IPS-18a (cell line): ENCODE measurements at regions not wholly inside any gene's neighbourhood (a gene's known extent, or its start where the extent isn't known, plus 50 kb on each side); places are given as distances from the start of the nearest gene placed in this dataset.

Experiments
- H3K27ac ChIP-seq: one replicate; pipeline ENCODE4 v1.5.1; 2013; ENCODE audit warnings: low read length
- H3K27me3 ChIP-seq: one replicate; pipeline ENCODE4 v1.6.1; 2013; ENCODE audit warnings: mild to moderate bottlenecking, low read length; ENCODE audit not compliant: control insufficient read depth, insufficient read depth
- H3K36me3 ChIP-seq: one replicate; pipeline ENCODE4 v1.6.1; 2013; ENCODE audit warnings: low read depth, low read length; ENCODE audit not compliant: control insufficient read depth
- H3K4me1 ChIP-seq: one replicate; pipeline ENCODE4 v1.6.1; 2013; ENCODE audit warnings: low read depth, low read length; ENCODE audit not compliant: control insufficient read depth
- H3K4me3 ChIP-seq: one replicate; pipeline ENCODE4 v1.5.1; 2013; ENCODE audit warnings: low read length
- H3K9ac ChIP-seq: one replicate; pipeline ENCODE4 v1.6.1; 2013; ENCODE audit warnings: mild to moderate bottlenecking, low read length, moderate library complexity
- H3K9me3 ChIP-seq: one replicate; pipeline ENCODE4 v1.6.1; 2013; ENCODE audit warnings: low read depth, low read length; ENCODE audit not compliant: control insufficient read depth

DNA sequence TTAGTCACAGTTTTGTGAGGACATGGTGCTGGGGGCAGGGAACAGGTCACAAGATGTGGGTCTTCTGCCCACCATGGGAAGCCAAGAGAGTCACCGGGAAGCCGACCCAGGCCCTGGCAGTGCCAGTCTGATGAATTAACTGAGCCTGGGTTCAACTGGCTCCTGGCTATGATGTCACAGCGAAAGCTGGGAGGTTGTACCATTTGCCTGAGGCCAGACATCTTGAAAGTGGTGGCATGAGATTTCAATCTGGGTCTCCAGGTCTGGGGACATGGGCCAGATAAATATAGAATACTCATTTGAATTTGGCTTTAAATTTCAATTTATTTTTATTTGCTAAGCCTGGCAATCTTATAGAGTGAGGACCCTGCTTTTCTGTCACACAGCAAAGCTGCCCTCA is 280.9 kb downstream of the NSG2 start:
- H3K9ac ChIP-seq: no peak overlapping the region
- no peaks in the 10 kb centered on the region for H3K9me3 ChIP-seq
- no peaks in the 10 kb centered on the region for H3K27me3 ChIP-seq
- H3K36me3 ChIP-seq: no peaks in the 10 kb centered on the region
- no peak overlapping the region for H3K27ac ChIP-seq
- H3K4me1 ChIP-seq: peaks cover 10% of the 10 kb centered on the region
- H3K4me3 ChIP-seq: no peak overlapping the region

GRCh38 chr5:174327317-174327864 is 281.9 kb downstream of the NSG2 start:
- H3K9ac ChIP-seq: no peak overlapping the region
- H3K4me1 ChIP-seq: peaks cover 10% of the 10 kb centered on the region
- H3K4me3 ChIP-seq: no peak overlapping the region
- no peak overlapping the region for H3K27ac ChIP-seq
- no peaks in the 10 kb centered on the region for H3K36me3 ChIP-seq
- no peaks in the 10 kb centered on the region for H3K27me3 ChIP-seq
- H3K9me3 ChIP-seq: no peaks in the 10 kb centered on the region

GRCh38 chr5:174327896-174328295 is 282.4 kb downstream of the NSG2 start:
- H3K36me3 ChIP-seq: no peaks in the 10 kb centered on the region

GRCh38 chr5:174328631-174329299 is 283.3 kb downstream of the NSG2 start:
- Histone ChIP-seq H3K9ac (no peak overlapping the region), H3K4me3 (no peak overlapping the region)

More at GRCh38 chr5:174327896-174328295, 282.4 kb downstream of the NSG2 start:
- Histone ChIP-seq H3K27ac (no peak overlapping the region), H3K9me3 (no peaks in the 10 kb centered on the region), H3K4me3 (no peak overlapping the region), H3K9ac (no peak overlapping the region), H3K4me1 (peaks cover 10% of the 10 kb centered on the region), H3K27me3 (no peaks in the 10 kb centered on the region)

GRCh38 chr5:174329738-174330137 is 284.2 kb downstream of the NSG2 start:
- Histone ChIP-seq H3K36me3 (no peaks in the 10 kb centered on the region), H3K27ac (no peak overlapping the region), H3K9me3 (no peaks in the 10 kb centered on the region), H3K9ac (no peak overlapping the region), H3K4me3 (no peak overlapping the region), H3K4me1 (peaks cover 10% of the 10 kb centered on the region), H3K27me3 (no peaks in the 10 kb centered on the region)

More at GRCh38 chr5:174328631-174329299, 283.3 kb downstream of the NSG2 start:
- no peaks in the 10 kb centered on the region for H3K9me3 ChIP-seq
- no peaks in the 10 kb centered on the region for H3K27me3 ChIP-seq
- H3K4me1 ChIP-seq: peaks cover 10% of the 10 kb centered on the region
- H3K36me3 ChIP-seq: no peaks in the 10 kb centered on the region
- H3K27ac ChIP-seq: no peak overlapping the region

GRCh38 chr5:174335682-174336364 is 290.3 kb downstream of the NSG2 start:
- Histone ChIP-seq H3K9me3 (no peaks in the 10 kb centered on the region), H3K36me3 (no peaks in the 10 kb centered on the region), H3K9ac (no peak overlapping the region), H3K27ac (no peak overlapping the region), H3K4me3 (no peak overlapping the region), H3K27me3 (no peaks in the 10 kb centered on the region), H3K4me1 (no peaks in the 10 kb centered on the region)

DNA sequence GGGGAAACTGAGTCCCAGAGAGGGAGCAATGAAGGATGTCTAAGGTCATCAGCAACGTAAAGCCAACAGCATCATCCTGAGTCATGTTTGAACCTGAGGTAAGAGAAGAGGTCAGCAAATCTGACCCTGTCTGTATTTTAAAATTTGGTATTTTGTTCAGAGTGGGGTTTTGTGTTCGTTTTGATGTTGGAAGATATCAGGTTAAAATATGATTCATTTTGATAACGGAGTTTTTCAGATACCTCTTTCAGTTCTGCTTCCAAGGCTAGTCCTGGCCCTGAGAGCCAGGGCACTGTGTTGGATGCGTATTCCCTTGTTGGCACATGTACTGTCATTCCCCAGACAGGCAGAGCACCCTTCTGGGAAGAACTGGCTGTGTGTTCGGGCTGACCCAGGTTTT is 291.0 kb downstream of the NSG2 start:
- Histone ChIP-seq H3K9me3 (no peaks in the 10 kb centered on the region), H3K27ac (no peak overlapping the region), H3K4me3 (no peak overlapping the region), H3K36me3 (no peaks in the 10 kb centered on the region), H3K27me3 (no peaks in the 10 kb centered on the region), H3K4me1 (no peaks in the 10 kb centered on the region), H3K9ac (no peak overlapping the region)

GRCh38 chr5:174337276-174338184 is 292.0 kb downstream of the NSG2 start:
- no peak overlapping the region for H3K9ac ChIP-seq
- H3K27me3 ChIP-seq: no peaks in the 10 kb centered on the region
- H3K36me3 ChIP-seq: no peaks in the 10 kb centered on the region
- no peak overlapping the region for H3K27ac ChIP-seq
- no peaks in the 10 kb centered on the region for H3K9me3 ChIP-seq
- no peaks in the 10 kb centered on the region for H3K4me1 ChIP-seq
- no peak overlapping the region for H3K4me3 ChIP-seq

DNA sequence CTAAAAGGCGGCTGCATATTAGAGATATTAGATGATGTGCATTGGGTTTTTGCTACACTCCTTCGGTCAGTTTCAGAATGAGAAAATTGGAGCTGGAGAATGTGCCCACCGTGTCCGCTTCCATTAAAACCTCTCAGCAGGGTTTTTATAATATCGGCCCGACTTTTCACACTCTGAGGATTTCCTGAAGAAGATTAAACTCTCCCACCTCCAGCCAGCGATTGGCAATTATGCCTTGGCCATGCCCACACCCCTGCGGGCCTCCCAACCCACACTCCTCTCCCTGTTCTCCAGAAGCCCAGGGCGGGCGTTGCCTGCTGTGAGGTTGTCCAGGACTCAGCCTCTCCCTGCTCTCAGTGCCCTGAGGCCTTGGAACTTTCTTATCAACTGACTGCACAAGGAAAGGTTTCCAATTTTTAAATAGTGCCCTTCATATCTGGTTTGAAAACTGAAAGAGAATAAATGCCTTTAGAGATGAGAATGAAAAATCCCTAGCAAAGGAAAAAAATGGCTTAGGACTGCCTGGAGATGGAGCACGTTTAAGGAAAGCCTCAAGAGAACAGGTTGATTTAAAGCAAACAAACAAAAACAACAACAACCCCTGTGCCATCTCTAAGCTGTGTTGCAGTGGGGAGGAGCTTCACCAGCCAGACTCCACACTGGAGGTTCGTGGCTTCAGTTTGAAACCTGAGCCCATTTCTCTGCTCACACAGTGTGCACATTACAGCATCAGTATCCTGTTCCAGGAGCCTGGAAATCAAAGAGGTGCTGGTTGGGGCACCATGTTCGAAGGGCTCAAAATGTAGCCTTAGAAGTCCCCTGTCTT is 292.9 kb downstream of the NSG2 start:
- Histone ChIP-seq H3K4me3 (no peak overlapping the region), H3K4me1 (no peaks in the 10 kb centered on the region), H3K9ac (no peak overlapping the region), H3K27me3 (no peaks in the 10 kb centered on the region), H3K36me3 (no peaks in the 10 kb centered on the region), H3K9me3 (no peaks in the 10 kb centered on the region), H3K27ac (no peak overlapping the region)

DNA sequence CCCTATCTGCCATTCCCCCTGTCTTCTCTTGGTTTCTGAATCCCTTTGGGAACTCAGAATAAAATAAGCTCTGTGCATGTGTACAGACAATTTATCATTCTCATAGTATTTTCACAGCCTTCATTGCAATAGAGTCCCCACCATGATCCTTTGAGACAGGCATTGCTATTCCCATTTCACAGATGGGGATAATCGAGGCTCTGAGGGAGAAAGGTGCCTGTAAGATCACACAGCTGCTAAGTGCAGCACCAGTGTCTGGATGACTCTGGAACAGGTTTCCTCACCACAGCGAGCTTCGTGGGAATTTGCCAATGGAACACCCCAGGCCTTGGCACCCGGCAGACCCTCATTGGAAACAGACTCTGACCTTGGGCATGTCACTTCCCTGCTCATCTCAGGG is 293.6 kb downstream of the NSG2 start:
- Histone ChIP-seq H3K27me3 (no peaks in the 10 kb centered on the region), H3K4me1 (no peaks in the 10 kb centered on the region)

GRCh38 chr5:174340226-174340625 is 294.7 kb downstream of the NSG2 start:
- H3K4me1 ChIP-seq: no peaks in the 10 kb centered on the region
- H3K27me3 ChIP-seq: no peaks in the 10 kb centered on the region
- no peaks in the 10 kb centered on the region for H3K36me3 ChIP-seq

More for the DNA sequence above, 293.6 kb downstream of the NSG2 start:
- Histone ChIP-seq H3K36me3 (no peaks in the 10 kb centered on the region), H3K9ac (no peak overlapping the region), H3K9me3 (no peaks in the 10 kb centered on the region), H3K27ac (no peak overlapping the region), H3K4me3 (no peak overlapping the region)

More at GRCh38 chr5:174340226-174340625, 294.7 kb downstream of the NSG2 start:
- H3K27ac ChIP-seq: no peak overlapping the region
- no peaks in the 10 kb centered on the region for H3K9me3 ChIP-seq
- no peak overlapping the region for H3K4me3 ChIP-seq
- H3K9ac ChIP-seq: no peak overlapping the region
